ENCODE measurements at regions not wholly inside any gene's neighbourhood (a gene's known extent, or its start where the extent isn't known, plus 50 kb on each side); places are given as distances from the start of the nearest gene placed in this dataset.

DNA sequence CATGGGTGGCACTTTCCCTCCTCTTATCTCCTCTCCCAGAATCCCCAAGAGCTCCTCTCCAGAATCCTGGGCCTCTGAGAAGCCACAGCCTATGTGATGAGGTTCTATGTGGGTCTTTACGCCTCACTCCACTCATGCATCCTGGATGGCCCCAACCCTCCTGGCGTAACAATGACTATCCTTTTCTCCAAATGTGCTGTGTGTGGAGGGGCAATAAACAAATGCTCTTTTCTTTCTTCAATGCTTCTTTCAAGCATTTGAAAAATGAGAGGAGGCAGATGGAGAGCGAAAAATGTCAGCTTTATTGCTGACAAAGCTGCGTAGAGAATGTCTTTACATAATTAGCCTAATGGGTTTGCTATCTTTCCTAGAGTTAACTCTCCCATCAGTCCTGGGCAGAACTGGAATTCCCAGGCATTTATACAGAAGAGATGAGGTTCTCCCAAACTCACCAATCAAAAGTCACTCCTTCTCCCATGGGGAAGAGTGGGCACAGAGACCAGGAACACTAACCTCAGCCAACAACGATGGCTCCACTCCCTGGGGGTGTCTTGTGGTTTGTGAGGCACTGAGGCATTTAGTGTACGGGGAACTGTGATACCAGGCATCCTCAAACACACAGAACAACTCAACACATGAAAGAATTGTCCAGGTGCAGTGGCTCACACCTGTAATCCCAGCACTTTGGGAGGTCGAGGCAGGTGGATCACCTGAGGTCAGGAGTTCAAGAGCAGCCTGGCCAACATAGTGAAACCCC is 118.9 kb upstream of the SLC34A2 start:
- Histone ChIP-seq H3K4me1 (peaks cover 0 to 16% (median 9%) of the 10 kb centered on the region in 4 donors), H3K36me3 (no peaks in the 10 kb centered on the region), H3K27ac (peak overlapping the region; percentile 10 to 82 (median 54)), H3K4me3 (no peak overlapping the region), H3K9me3 (no peaks in the 10 kb centered on the region), H3K27me3 (no peaks in the 10 kb centered on the region)
- TF ChIP-seq POLR2AphosphoS5 (IDR thresholded peaks at IDR 0.05), result no peak
- TF ChIP-seq POLR2A (IDR thresholded peaks at IDR 0.05), result no peak
- no peak for TF ChIP-seq EP300 (IDR thresholded peaks at IDR 0.05)
- TF ChIP-seq, protein P1, sequence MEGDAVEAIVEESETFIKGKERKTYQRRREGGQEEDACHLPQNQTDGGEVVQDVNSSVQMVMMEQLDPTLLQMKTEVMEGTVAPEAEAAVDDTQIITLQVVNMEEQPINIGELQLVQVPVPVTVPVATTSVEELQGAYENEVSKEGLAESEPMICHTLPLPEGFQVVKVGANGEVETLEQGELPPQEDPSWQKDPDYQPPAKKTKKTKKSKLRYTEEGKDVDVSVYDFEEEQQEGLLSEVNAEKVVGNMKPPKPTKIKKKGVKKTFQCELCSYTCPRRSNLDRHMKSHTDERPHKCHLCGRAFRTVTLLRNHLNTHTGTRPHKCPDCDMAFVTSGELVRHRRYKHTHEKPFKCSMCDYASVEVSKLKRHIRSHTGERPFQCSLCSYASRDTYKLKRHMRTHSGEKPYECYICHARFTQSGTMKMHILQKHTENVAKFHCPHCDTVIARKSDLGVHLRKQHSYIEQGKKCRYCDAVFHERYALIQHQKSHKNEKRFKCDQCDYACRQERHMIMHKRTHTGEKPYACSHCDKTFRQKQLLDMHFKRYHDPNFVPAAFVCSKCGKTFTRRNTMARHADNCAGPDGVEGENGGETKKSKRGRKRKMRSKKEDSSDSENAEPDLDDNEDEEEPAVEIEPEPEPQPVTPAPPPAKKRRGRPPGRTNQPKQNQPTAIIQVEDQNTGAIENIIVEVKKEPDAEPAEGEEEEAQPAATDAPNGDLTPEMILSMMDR (IDR thresholded peaks at IDR 0.05), result no peak
- WGBS, 2 donors, result 61% methylated on average over 5 to 7 of the region's 7 CpGs
- DNase-seq, result no peak
- ATAC-seq (ENCODE audit: low FRiP score in 2 of 2), result no peak

DNA sequence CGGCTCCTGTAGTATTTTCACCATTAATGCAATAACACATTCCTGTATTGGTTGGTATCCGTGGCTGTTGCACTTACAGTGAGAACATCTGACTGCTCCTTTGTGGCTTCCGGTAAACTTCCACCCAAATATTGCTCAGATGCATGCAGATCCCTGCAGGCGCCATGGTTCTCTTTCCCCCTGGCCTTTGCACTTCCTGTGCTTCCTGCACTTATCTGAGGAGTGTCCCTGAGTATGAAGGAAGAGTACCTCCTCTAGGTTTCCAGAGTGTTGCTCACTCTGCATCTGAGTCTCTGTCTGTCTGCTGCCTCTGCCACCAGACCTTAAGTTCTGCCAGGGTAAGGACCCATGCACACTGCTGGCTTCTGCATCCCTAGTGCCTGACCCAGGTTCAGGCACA is 117.2 kb upstream of the SLC34A2 start:
- Histone ChIP-seq H3K4me3 (no peak overlapping the region), H3K9me3 (no peaks in the 10 kb centered on the region), H3K4me1 (peaks cover 0 to 16% (median 9%) of the 10 kb centered on the region in 4 donors), H3K27me3 (no peaks in the 10 kb centered on the region), H3K36me3 (no peaks in the 10 kb centered on the region), H3K27ac (peak overlapping the region in 1 of 4 donors; percentile 55)
- TF ChIP-seq, protein P1 (IDR thresholded peaks at IDR 0.05), result no peak
- TF ChIP-seq EP300 (IDR thresholded peaks at IDR 0.05), result no peak
- TF ChIP-seq POLR2A (IDR thresholded peaks at IDR 0.05), result no peak
- TF ChIP-seq POLR2AphosphoS5 (IDR thresholded peaks at IDR 0.05), result no peak
- 75 to 79% methylated on average over 4 of the region's 4 CpGs for WGBS, 2 donors
- ATAC-seq (ENCODE audit: low FRiP score in 2 of 2) (no peak), DNase-seq (no peak)

DNA sequence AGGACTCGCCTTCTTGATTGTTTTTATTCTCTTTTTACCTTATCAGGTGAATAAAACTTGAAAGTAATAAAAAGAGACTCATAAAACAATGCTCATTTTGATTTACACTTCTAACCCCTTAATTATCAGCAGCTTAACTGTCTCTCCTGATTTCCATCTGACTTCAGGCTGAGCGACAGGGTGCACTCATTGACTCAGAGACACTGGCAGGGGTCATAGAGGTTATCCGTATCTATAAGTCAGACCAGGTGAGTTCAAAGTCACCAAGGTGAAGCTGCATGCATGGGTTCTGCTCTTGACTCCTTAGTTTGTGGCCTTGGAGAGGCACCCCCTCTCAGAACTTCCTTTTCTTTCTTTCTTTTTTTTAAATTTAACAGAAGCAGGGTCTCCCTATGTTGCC is 116.4 kb upstream of the SLC34A2 start:
- Histone ChIP-seq H3K36me3 (no peaks in the 10 kb centered on the region), H3K27ac (peak overlapping the region in 1 of 4 donors; percentile 40), H3K9me3 (no peaks in the 10 kb centered on the region), H3K4me3 (no peak overlapping the region), H3K27me3 (no peaks in the 10 kb centered on the region), H3K4me1 (peaks cover 0 to 16% (median 9%) of the 10 kb centered on the region in 4 donors)
- TF ChIP-seq, protein P1 (IDR thresholded peaks at IDR 0.05), result no peak
- TF ChIP-seq POLR2AphosphoS5 (IDR thresholded peaks at IDR 0.05) (no peak), POLR2A (IDR thresholded peaks at IDR 0.05) (no peak), EP300 (IDR thresholded peaks at IDR 0.05) (no peak)
- ATAC-seq (ENCODE audit: low FRiP score in 2 of 2), result no peak
- DNase-seq, result no peak
- WGBS, 2 donors, result 85 to 91% methylated on average over 3 of the region's 3 CpGs

DNA sequence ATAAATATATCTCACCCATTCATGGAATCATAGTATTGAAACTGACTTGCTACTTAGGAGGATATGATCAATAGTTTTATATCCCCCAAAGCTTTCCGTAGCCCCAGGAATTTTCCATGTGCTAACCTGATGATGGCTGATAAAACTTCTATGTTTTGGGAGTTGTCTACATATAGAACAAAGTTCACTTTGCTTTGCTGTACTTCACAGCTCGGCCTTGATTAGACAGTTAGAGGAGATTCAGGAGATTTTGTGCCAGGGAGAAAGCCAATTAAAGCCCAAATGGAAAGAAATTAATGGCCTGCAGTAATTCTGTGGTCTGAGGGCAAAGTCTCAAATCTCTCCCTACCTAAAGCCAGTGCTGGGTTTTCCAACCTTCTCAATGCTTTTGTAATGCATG is 114.9 kb upstream of the SLC34A2 start:
- Histone ChIP-seq H3K27ac (no peak overlapping the region), H3K27me3 (no peaks in the 10 kb centered on the region), H3K9me3 (no peaks in the 10 kb centered on the region), H3K4me3 (no peak overlapping the region), H3K4me1 (peaks cover 0 to 11% (median 8%) of the 10 kb centered on the region in 4 donors), H3K36me3 (no peaks in the 10 kb centered on the region)
- ATAC-seq (ENCODE audit: low FRiP score in 2 of 2) (no peak), DNase-seq (no peak)
- TF ChIP-seq POLR2A (IDR thresholded peaks at IDR 0.05), result no peak
- TF ChIP-seq EP300 (IDR thresholded peaks at IDR 0.05), result no peak
- TF ChIP-seq, protein P1 (IDR thresholded peaks at IDR 0.05), result no peak
- TF ChIP-seq POLR2AphosphoS5 (IDR thresholded peaks at IDR 0.05), result no peak
- 87 to 92% methylated on average over 2 of the region's 2 CpGs for WGBS, 2 donors

DNA sequence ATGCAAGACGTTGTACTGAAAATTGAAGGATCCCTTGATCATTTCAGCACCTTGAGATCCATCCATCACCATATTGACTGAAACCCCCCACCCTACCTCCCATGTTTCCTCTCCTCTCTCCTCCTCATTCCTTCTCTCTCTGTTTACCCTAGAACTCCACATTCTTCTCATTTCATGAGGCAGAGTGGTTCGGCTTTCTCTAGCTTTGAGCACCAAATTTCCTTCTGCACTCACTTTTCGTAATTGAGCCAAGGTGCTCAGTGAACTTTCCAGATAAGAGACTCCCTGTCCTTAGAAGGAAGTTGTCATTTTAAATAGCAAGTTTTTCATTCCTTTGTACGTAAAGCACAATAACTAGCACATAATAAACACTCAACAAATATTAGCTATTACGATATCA is 108.3 kb upstream of the SLC34A2 start:
- ATAC-seq (ENCODE audit: low FRiP score in 2 of 2), result peak; percentile 34 to 43

More for the DNA sequence above, 108.3 kb upstream of the SLC34A2 start:
- Histone ChIP-seq H3K4me1 (peaks cover 0 to 8% (median 0%) of the 10 kb centered on the region in 4 donors), H3K9me3 (no peaks in the 10 kb centered on the region), H3K27ac (peak overlapping the region in 3 of 4 donors; percentile 40 to 77 (median 67)), H3K36me3 (no peaks in the 10 kb centered on the region), H3K4me3 (no peak overlapping the region), H3K27me3 (no peaks in the 10 kb centered on the region)
- WGBS, 2 donors, result 44 to 57% methylated on average over 5 of the region's 5 CpGs
- no peak for DNase-seq
- TF ChIP-seq POLR2AphosphoS5 (IDR thresholded peaks at IDR 0.05) (no peak), POLR2A (IDR thresholded peaks at IDR 0.05) (no peak), EP300 (IDR thresholded peaks at IDR 0.05) (no peak)
- TF ChIP-seq, protein P1 (IDR thresholded peaks at IDR 0.05), result no peak

Measured in upper lobe of left lung (tissue), 6 donors.